GM18502 (cell line): ENCODE measurements at regions not wholly inside any gene's neighbourhood (a gene's known extent, or its start where the extent isn't known, plus 50 kb on each side); places are given as distances from the start of the nearest gene placed in this dataset.
"Not testable (repeated sequence)": the region's sequence is repeated elsewhere in the genome, so short reads cannot be mapped to it uniquely, and the experiment has no call there.

ENCODE experiments used
- ATAC-seq: cut with Tn5 transposase; IDR thresholded peaks from one replicate; pipeline ENCODE4 v1.9.1; 2021; ENCODE audit warnings: mild to moderate bottlenecking; ENCODE audit not compliant: unreplicated experiment, poor library complexity

- no peak for ATAC-seq
Measured at GRCh38 chr5:54404568-54404967, 50.9 kb upstream of the HSPB3 start.

GRCh38 chr5:54403885-54404416 is 51.5 kb upstream of the HSPB3 start:
- no peak for ATAC-seq

GRCh38 chr5:54403121-54403520 is 52.4 kb upstream of the HSPB3 start:
- no peak for ATAC-seq

- peak; percentile 86 for ATAC-seq
Measured at GRCh38 chr5:54401515-54401914, 54.0 kb upstream of the HSPB3 start.

- ATAC-seq: no peak
Measured at GRCh38 chr5:54398191-54398590, 57.3 kb upstream of the HSPB3 start.

- ATAC-seq: no peak
Measured at GRCh38 chr5:54397420-54397819, 58.1 kb upstream of the HSPB3 start.

- not testable (repeated sequence) for ATAC-seq
Measured at GRCh38 chr5:54393007-54393406, 62.5 kb upstream of the HSPB3 start.

GRCh38 chr5:54390539-54391031 is 64.9 kb upstream of the HSPB3 start:
- ATAC-seq: no peak

- no peak for ATAC-seq
Measured at GRCh38 chr5:54390015-54390414, 65.5 kb upstream of the HSPB3 start.

GRCh38 chr5:54389399-54389798 is 66.1 kb upstream of the HSPB3 start:
- not testable (repeated sequence) for ATAC-seq

GRCh38 chr5:54388811-54389210 is 66.7 kb upstream of the HSPB3 start:
- ATAC-seq: no peak

- no peak for ATAC-seq
Measured at GRCh38 chr5:54388409-54388808, 67.1 kb upstream of the HSPB3 start.

- ATAC-seq: no peak
Measured at GRCh38 chr5:54387659-54388232, 67.8 kb upstream of the HSPB3 start.

- ATAC-seq: no peak
Measured at GRCh38 chr5:54387031-54387430, 68.5 kb upstream of the HSPB3 start.

- no peak for ATAC-seq
Measured at GRCh38 chr5:54385994-54386393, 69.5 kb upstream of the HSPB3 start.

- no peak for ATAC-seq
Measured at GRCh38 chr5:54384356-54384933, 71.1 kb upstream of the HSPB3 start.

GRCh38 chr5:54383941-54384340 is 71.6 kb upstream of the HSPB3 start:
- ATAC-seq: no peak

GRCh38 chr5:54383225-54383901 is 72.1 kb upstream of the HSPB3 start:
- ATAC-seq: no peak

GRCh38 chr5:54381319-54381718 is 70.9 kb upstream of the ARL15 start:
- not testable (repeated sequence) for ATAC-seq

- no peak for ATAC-seq
Measured at GRCh38 chr5:54379590-54379989, 69.2 kb upstream of the ARL15 start.

GRCh38 chr5:54378707-54379106 is 68.3 kb upstream of the ARL15 start:
- no peak for ATAC-seq
